CD14-positive monocyte (primary cell): ENCODE measurements at regions not wholly inside any gene's neighbourhood (a gene's known extent, or its start where the extent isn't known, plus 50 kb on each side); places are given as distances from the start of the nearest gene placed in this dataset.

Source experiments
- DNase-seq, 3 donors: peaks; one replicate each; pipeline ENCODE4 v3.0.0-alpha.2; 2011 to 2022
- H2AFZ ChIP-seq: 2 replicates; pipeline ENCODE4 v1.6.0; 2012; ENCODE audit warnings: mild to moderate bottlenecking, low read depth, low read length, inconsistent platforms; ENCODE audit not compliant: insufficient read depth, poor library complexity, severe bottlenecking
- H3K27ac ChIP-seq, 2 donors: 1 replicate in 1 of 2; 2 replicates in 1 of 2; pipeline ENCODE4 v1.5.1; 2012 to 2013; ENCODE audit warnings: low read length in 2 of 2, control low read depth in 1 of 2, inconsistent platforms in 1 of 2, low read depth in 1 of 2, mild to moderate bottlenecking in 1 of 2
- H3K27me3 ChIP-seq, 2 donors: one replicate each; pipeline versions ENCODE4 v1.6.0 to v1.6.1; 2011 to 2013; ENCODE audit warnings: low read length in 2 of 2; ENCODE audit not compliant: control insufficient read depth in 2 of 2, insufficient read depth in 2 of 2
- H3K36me3 ChIP-seq, 2 donors: replicated peaks in 1 of 2; 1 replicate in 1 of 2; 2 replicates in 1 of 2; pipeline versions ENCODE4 v1.5.1 to v1.6.1; 2012 to 2013; ENCODE audit warnings: low read length in 2 of 2, control low read depth in 1 of 2, inconsistent platforms in 1 of 2, mild to moderate bottlenecking in 1 of 2; ENCODE audit not compliant: insufficient read depth in 2 of 2, control insufficient read depth in 1 of 2
- H3K4me1 ChIP-seq, 2 donors: 1 replicate in 1 of 2; 2 replicates in 1 of 2; pipeline versions ENCODE4 v1.5.1 to v1.6.1; 2012 to 2013; ENCODE audit warnings: low read length in 2 of 2, control low read depth in 1 of 2, inconsistent platforms in 1 of 2, mild to moderate bottlenecking in 1 of 2, moderate library complexity in 1 of 2; ENCODE audit not compliant: insufficient read depth in 2 of 2, control insufficient read depth in 1 of 2
- H3K4me2 ChIP-seq: replicated peaks from 2 replicates; pipeline ENCODE3; 2012; ENCODE audit warnings: low read length, moderate library complexity, mild to moderate bottlenecking; ENCODE audit not compliant: poor library complexity, severe bottlenecking; ENCODE audit errors: extremely low read depth
- H3K4me3 ChIP-seq, 3 experiments: fragments of 200-600 bp in 1 of 3; sonication (generic) in 1 of 3; replicated peaks in 1 of 3; 1 replicate in 2 of 3; 2 replicates in 1 of 3; pipeline ENCODE4 v1.5.1; 2011 to 2013; ENCODE audit warnings: low read length in 3 of 3, mild to moderate bottlenecking in 3 of 3, control low read depth in 2 of 3, low read depth in 2 of 3, inconsistent platforms in 1 of 3, moderate library complexity in 1 of 3
- H3K79me2 ChIP-seq: 2 replicates; pipeline ENCODE4 v1.6.0; 2012; ENCODE audit warnings: mild to moderate bottlenecking, control low read depth, inconsistent platforms, low read length, moderate library complexity; ENCODE audit not compliant: insufficient read depth
- H3K9ac ChIP-seq: 2 replicates; pipeline ENCODE4 v1.6.0; 2017; ENCODE audit warnings: low read length, mild to moderate bottlenecking; ENCODE audit not compliant: insufficient read depth, poor library complexity, severe bottlenecking
- H3K9me3 ChIP-seq, 2 donors: replicated peaks in 1 of 2; 1 replicate in 1 of 2; 2 replicates in 1 of 2; pipeline versions ENCODE4 v1.5.1 to v1.6.1; 2012 to 2013; ENCODE audit warnings: low read length in 2 of 2, control low read depth in 1 of 2; ENCODE audit not compliant: control insufficient read depth in 1 of 2, insufficient read depth in 1 of 2
- H4K20me1 ChIP-seq: 2 replicates; pipeline ENCODE4 v1.6.0; 2012; ENCODE audit warnings: mild to moderate bottlenecking, low read length, control low read depth, moderate library complexity; ENCODE audit not compliant: insufficient read depth
- H3K27ac Mint-ChIP-seq, 7 donors: one replicate each; pipeline ENCODE4 v1.8.0; 2020; ENCODE audit warnings: mild to moderate bottlenecking in 7 of 7, mixed read lengths in 7 of 7, moderate library complexity in 6 of 7, inconsistent platforms in 2 of 7
- H3K27me3 Mint-ChIP-seq, 3 donors: one replicate each; pipeline ENCODE4 v1.8.0; 2021 to 2022; ENCODE audit warnings: low read depth in 3 of 3, mild to moderate bottlenecking in 3 of 3, mixed read lengths in 3 of 3, moderate library complexity in 3 of 3, inconsistent platforms in 1 of 3
- H3K36me3 Mint-ChIP-seq, 2 donors: one replicate each; pipeline ENCODE4 v1.8.0; 2020; ENCODE audit warnings: mixed read lengths in 2 of 2, inconsistent platforms in 1 of 2, mild to moderate bottlenecking in 1 of 2
- H3K4me1 Mint-ChIP-seq: one replicate; pipeline ENCODE4 v1.8.0; 2020; ENCODE audit warnings: mild to moderate bottlenecking, mixed read lengths
- H3K4me3 Mint-ChIP-seq, 2 donors: one replicate each; pipeline ENCODE4 v1.8.0; 2020; ENCODE audit warnings: mild to moderate bottlenecking in 2 of 2, mixed read lengths in 2 of 2, moderate library complexity in 1 of 2
- H3K9me3 Mint-ChIP-seq, 7 donors: one replicate each; pipeline ENCODE4 v1.8.0; 2020 to 2022; ENCODE audit warnings: mixed read lengths in 7 of 7, mild to moderate bottlenecking in 6 of 7, moderate library complexity in 6 of 7, inconsistent platforms in 2 of 7
- WGBS: methylation state at CpG from one replicate; pipeline ENCODE4 v1.1.5; 2013; ENCODE audit warnings: missing lambda C conversion rate; ENCODE audit not compliant: insufficient coverage; 5-methylcytosine and 5-hydroxymethylcytosine counted together
- intact Hi-C, 2 donors: fragments of 100-400 bp; cut with micrococcal nuclease; formaldehyde crosslinking; loops; one replicate each; pipeline versions ENCODE4 v1.15.0 to v1.15.1; 2023
- TF ChIP-seq, protein P1 (sequence below): fragments of 200-600 bp; IDR thresholded peaks from one replicate; pipeline ENCODE4 v1.8.0; 2022; ENCODE audit warnings: antibody characterized with exemption, mild to moderate bottlenecking

DNA sequence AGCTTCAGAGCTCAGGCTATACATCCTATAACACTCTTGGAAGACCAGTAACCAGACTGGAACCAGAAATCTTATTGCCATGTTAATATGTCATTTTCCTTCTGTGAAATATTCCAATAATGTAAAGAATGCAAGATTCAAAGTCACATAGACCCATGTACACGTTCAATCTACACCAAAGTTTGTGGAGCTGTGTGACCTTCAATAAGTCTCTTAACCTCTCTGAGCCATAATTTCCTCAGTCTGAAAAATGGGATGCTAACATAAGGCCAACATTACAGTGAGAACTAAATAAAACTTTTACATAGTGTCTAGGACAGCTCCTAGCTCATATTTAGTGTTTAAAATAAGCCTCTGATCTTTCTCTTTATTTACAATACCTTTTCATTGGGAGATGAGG lies 70.4 kb downstream of the ARRDC3 start:
- Mint-ChIP-seq H3K36me3 (peaks cover 22 to 23% of the 10 kb centered on the region in 2 donors), H3K4me1 (peaks cover 77% of the 10 kb centered on the region), H3K27ac (peak overlapping the region; percentile 97 to 100 (median 99)), H3K27me3 (peaks cover 0 to under 1% (median 0%) of the 10 kb centered on the region in 3 donors), H3K9me3 (peaks cover 0 to 2% (median 0%) of the 10 kb centered on the region in 7 donors), H3K4me3 (peak overlapping the region; percentile 71 to 87)
- H4K20me1 ChIP-seq, result no peaks in the 10 kb centered on the region
- intact Hi-C loops, result loop anchor here (5.0 kb wide), 2 partner anchors 70 to 150 kb away; partner anchors contain the start of gene ARRDC3 (in 1 of the 2)
- TF ChIP-seq, protein P1, sequence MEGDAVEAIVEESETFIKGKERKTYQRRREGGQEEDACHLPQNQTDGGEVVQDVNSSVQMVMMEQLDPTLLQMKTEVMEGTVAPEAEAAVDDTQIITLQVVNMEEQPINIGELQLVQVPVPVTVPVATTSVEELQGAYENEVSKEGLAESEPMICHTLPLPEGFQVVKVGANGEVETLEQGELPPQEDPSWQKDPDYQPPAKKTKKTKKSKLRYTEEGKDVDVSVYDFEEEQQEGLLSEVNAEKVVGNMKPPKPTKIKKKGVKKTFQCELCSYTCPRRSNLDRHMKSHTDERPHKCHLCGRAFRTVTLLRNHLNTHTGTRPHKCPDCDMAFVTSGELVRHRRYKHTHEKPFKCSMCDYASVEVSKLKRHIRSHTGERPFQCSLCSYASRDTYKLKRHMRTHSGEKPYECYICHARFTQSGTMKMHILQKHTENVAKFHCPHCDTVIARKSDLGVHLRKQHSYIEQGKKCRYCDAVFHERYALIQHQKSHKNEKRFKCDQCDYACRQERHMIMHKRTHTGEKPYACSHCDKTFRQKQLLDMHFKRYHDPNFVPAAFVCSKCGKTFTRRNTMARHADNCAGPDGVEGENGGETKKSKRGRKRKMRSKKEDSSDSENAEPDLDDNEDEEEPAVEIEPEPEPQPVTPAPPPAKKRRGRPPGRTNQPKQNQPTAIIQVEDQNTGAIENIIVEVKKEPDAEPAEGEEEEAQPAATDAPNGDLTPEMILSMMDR, result no peak
- peaks cover 14% of the 10 kb centered on the region for H3K79me2 ChIP-seq
- no CpG with 5 or more reads among the region's 1 CpG for WGBS
- no peaks in the 10 kb centered on the region for H3K9me3 ChIP-seq
- H3K4me2 ChIP-seq, result peak overlapping the region; percentile 76
- H2AFZ ChIP-seq, result no peak overlapping the region
- H3K27me3 ChIP-seq, result no peaks in the 10 kb centered on the region
- peak overlapping the region; percentile 66 for H3K9ac ChIP-seq
- peak overlapping the region; percentile 31 to 70 (median 39) for H3K4me3 ChIP-seq
- H3K27ac ChIP-seq, result peak overlapping the region in 1 of 2 donors; percentile 99
- DNase-seq, result no peak
- H3K36me3 ChIP-seq, result no peaks in the 10 kb centered on the region
- peaks cover 80 to 83% of the 10 kb centered on the region in 2 donors for H3K4me1 ChIP-seq

DNA sequence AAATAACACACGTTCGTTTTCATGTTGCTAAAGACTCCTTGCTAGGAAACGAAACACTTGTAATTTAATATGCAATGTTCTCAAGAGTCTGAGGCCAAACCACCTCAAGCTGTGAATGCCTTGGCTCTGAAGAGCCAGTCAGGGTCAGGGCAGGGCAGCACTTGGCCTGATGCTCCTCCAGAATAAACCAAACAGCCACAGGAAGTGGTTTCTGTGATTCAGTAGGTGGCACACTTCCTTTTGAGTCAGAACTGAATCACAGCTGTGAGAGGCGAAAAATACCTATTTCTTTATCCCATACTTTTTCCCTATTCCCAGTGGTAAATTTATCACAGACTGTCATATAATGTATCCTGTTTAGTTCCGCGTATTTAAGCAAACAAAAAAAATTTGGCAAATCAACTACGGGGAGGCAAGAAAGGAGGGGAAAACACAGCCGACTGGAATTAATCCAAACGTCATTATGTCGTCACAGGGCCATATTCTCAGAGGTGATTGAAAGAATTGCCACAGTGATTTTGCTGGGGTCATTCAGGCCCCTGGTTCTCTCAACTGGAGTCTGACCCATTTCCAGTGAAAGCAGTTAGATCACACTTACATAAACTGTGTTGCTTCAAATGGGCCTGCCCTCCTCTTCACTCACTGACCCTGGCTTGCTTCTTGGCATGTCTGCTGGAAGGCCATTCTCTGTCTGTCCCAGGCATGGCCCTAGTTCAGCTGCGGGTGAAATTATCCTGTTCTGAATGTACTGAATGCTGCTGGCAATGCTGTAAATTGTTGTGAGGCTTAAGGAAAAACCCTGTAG lies 71.2 kb downstream of the ARRDC3 start:
- no peaks in the 10 kb centered on the region for H4K20me1 ChIP-seq
- peak overlapping the region; percentile 16 to 70 (median 29) for H3K4me3 ChIP-seq
- H3K9me3 ChIP-seq, result no peaks in the 10 kb centered on the region
- 0% methylated on average over 6 of the region's 11 CpGs for WGBS
- peak overlapping the region; percentile 97 to 99 for H3K27ac ChIP-seq
- Mint-ChIP-seq H3K27ac (peak overlapping the region; percentile 97 to 100 (median 99)), H3K36me3 (peaks cover 24 to 28% of the 10 kb centered on the region in 2 donors), H3K9me3 (peaks cover 0 to 2% (median 0%) of the 10 kb centered on the region in 7 donors), H3K4me3 (peak overlapping the region; percentile 60 to 87), H3K27me3 (no peaks in the 10 kb centered on the region), H3K4me1 (peaks cover 78% of the 10 kb centered on the region)
- peaks cover 0 to 2% of the 10 kb centered on the region in 2 donors for H3K36me3 ChIP-seq
- intact Hi-C loops, result loop anchor here (2.0 to 5.0 kb wide), 3 partner anchors 31 to 150 kb away; partner anchors contain the start of gene ARRDC3 (in 1 of the 2)
- H2AFZ ChIP-seq, result no peak overlapping the region
- no peaks in the 10 kb centered on the region for H3K27me3 ChIP-seq
- H3K79me2 ChIP-seq, result peaks cover 14% of the 10 kb centered on the region
- TF ChIP-seq, protein P1, result no peak
- peak overlapping the region; percentile 76 for H3K4me2 ChIP-seq
- peaks cover 82 to 86% of the 10 kb centered on the region in 2 donors for H3K4me1 ChIP-seq
- DNase-seq, result peak; percentile 93 to 97 (median 97)
- H3K9ac ChIP-seq, result peak overlapping the region; percentile 66
